Fibroblast of skin of left quadriceps (primary cell): ENCODE measurements at regions not wholly inside any gene's neighbourhood (a gene's known extent, or its start where the extent isn't known, plus 50 kb on each side); places are given as distances from the start of the nearest gene placed in this dataset.

Experiments used
- DNase-seq, 2 experiments: peaks; one replicate each; pipeline ENCODE4 v3.0.0-alpha.2; 2013; ENCODE audit warnings: low read depth in 2 of 2

DNA sequence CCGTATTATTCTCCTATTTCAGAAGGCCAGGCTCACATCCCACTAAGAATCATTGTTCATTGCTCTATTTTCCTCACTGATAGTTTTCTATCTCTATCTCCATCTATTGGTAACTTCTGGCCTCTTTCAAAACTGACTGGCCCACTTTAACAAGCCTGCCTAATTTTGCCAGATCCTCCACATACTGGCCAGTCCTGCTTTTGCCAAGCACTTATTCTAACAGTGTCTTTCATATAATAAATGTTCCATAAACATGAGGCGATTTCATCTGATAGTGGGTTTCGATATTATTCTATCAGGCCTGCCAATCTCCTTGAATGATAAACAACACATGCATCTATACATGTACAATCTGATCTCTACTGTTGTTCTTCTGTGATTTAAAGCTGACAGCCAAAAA, 125.9 kb upstream of the KCNH7 start:
- DNase-seq = no peak

- DNase-seq = no peak
These were observed 124.6 kb upstream of the KCNH7 start for GRCh38 chr2:162963156-162963555.

GRCh38 chr2:162945785-162946184, 107.2 kb upstream of the KCNH7 start:
- DNase-seq = no peak

DNA sequence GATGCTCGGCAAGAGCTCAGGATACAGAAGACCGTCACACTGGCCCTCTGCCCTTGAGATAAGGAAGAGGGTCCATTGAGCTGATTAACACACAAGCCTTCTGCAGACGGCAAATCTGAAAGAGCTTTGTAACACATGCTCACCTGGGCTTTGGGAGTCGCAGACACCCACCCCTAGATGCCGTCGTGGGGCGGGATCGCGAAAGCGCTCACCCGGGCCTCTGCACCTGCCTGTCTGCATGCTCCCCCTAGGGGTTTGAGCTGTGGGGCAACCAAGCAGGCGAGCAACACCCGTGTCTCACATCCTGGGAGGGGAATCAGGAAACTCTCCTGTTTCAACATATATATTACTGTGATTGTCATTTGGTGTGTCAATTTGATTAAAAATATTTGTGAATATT, 99.8 kb upstream of the KCNH7 start:
- no peak for DNase-seq

GRCh38 chr2:162934191-162934590, 95.6 kb upstream of the KCNH7 start:
- DNase-seq = no peak

GRCh38 chr2:162932416-162932815, 93.8 kb upstream of the KCNH7 start:
- DNase-seq = no peak

- no peak for DNase-seq
These were observed 91.0 kb upstream of the KCNH7 start for GRCh38 chr2:162929571-162929970.

GRCh38 chr2:162928356-162928755, 89.8 kb upstream of the KCNH7 start:
- DNase-seq = no peak

GRCh38 chr2:162926907-162927306, 88.3 kb upstream of the KCNH7 start:
- DNase-seq = no peak

- peak; percentile 36 to 46 for DNase-seq
These were observed 87.9 kb upstream of the KCNH7 start for GRCh38 chr2:162926501-162926900.

DNA sequence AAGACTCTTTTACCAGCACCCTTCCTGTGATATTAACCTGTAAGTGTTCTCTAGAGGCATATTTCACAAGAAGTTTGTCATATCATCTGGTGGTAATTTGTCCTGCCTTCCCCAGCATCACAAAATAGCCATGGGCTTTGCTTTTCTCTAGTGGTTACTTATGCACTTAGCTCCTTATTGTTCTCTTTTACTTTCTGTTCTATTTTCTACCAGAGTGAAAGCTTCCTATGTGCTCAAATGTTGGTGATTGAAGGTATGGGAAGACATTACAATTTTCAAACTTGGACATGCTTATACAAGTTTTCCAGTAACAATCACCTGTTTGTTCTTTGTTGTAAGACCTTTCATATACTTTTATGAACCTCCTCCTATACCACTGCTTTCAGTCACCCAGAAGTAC, 87.0 kb upstream of the KCNH7 start:
- DNase-seq = no peak

- DNase-seq = no peak
These were observed 80.5 kb upstream of the KCNH7 start for GRCh38 chr2:162919111-162919510.

- DNase-seq = no peak
These were observed 79.1 kb upstream of the KCNH7 start for GRCh38 chr2:162917626-162918025.

GRCh38 chr2:162916286-162916801, 77.8 kb upstream of the KCNH7 start:
- no peak for DNase-seq

DNA sequence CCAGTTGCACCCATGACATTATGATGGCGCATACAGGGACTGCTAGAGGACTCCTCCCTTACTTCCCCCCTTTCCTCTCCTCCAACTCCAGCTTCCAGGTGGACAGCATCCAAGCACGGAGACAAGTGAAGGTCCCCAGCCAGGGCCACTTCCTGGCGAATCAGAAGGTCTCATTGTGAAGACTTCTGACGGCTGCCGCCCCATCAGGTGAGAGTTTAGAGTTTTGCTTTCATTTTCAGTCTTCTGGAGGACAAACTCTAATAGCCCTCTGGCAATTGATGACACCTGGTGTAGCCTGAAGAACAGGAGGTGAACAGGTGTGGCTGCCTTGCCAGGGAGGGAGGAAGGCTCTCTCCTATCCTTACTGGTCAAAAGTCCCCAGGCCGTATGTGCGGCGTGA, 77.3 kb upstream of the KCNH7 start:
- DNase-seq = no peak

GRCh38 chr2:162914161-162914560, 75.6 kb upstream of the KCNH7 start:
- DNase-seq = no peak

DNA sequence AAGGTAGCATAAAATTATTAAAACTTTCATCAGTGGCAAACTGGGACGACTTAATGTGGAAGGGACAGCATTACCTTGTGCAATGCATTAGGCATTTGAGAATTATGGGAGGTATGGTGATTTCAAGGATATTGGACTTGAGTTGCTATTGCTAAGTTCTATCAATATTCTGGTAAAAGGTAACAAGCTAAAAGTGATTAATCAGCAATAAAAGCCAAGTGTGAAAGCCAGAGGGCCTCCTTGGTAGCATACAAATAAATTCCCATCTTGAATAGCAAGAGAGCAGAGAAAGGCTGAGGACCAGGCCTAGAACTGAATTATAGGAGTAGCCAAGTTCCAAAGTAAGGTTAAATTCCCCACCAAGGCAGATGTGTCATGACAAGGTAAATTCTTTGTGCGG, 74.2 kb upstream of the KCNH7 start:
- DNase-seq = no peak

DNA sequence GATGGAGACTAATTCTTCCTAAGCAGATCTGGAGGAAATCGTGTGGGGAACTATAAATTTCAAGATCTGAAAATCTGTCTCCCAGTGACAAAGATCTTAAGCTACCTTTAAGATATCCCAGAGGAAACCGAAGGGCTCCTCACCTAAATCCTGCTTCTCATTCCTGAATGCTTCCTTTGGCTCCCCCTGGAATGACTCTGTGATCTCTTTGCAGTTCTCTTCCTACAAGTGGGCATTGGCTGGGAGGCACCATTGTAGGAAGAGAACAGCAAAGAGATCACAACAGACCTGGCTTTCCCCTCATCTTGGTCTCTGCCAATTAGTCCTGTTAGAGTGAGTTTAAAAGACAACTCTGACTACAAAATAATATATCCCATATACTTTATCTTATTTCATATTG, 70.0 kb upstream of the KCNH7 start:
- DNase-seq = no peak

DNA sequence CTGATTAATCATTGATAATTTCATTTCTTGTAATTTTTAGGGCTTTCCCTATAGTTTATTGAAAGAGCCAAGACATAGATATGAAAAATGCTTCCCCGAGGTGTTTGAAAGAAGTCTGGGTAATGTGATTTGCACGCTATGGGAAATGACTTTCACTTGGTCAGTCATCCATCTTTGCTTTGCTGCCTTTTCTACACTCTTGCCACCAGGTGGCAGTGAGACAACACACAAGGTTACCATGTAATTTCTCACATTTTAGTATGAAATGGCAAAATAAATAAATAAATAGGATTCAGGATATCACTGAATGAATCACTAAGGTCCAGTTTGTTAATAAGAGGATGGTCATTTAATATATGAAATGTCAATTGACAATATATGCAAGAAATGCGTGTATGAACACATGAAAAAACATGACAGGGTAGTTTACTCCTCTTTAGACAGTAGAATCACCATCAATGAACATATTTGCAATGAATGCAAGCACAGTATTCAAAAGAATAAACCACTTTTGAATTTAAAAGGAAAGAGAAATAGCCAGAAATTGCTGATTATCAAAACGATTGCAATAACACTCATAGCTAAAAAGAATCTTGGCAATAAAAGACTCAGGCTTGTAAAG, 52.2 kb upstream of the KCNH7 start:
- DNase-seq = peak; percentile 44 to 49

DNA sequence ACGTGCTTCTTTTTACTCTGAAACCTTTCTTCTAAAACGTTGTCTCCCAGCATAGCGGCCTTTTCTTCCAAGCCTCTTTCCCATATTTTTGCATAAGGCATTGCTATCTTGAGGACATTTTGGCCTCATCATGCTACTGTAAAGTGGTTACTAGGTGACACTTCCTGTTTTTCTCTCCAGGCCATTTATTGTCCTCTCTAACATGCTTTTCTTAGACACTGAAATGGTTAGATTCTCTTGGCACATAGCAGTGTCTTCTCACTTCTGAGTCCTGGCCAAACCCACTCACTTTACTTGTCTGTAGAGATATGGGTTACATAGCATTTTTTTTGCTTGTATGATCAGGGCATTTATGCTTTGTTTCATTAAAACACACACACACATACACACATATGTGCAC, 50.1 kb upstream of the KCNH7 start:
- DNase-seq = no peak
